ENCODE measurements at regions not wholly inside any gene's neighbourhood (a gene's known extent, or its start where the extent isn't known, plus 50 kb on each side); places are given as distances from the start of the nearest gene placed in this dataset.
"Not testable (repeated sequence)": the region's sequence is repeated elsewhere in the genome, so short reads cannot be mapped to it uniquely, and the experiment has no call there.

DNA sequence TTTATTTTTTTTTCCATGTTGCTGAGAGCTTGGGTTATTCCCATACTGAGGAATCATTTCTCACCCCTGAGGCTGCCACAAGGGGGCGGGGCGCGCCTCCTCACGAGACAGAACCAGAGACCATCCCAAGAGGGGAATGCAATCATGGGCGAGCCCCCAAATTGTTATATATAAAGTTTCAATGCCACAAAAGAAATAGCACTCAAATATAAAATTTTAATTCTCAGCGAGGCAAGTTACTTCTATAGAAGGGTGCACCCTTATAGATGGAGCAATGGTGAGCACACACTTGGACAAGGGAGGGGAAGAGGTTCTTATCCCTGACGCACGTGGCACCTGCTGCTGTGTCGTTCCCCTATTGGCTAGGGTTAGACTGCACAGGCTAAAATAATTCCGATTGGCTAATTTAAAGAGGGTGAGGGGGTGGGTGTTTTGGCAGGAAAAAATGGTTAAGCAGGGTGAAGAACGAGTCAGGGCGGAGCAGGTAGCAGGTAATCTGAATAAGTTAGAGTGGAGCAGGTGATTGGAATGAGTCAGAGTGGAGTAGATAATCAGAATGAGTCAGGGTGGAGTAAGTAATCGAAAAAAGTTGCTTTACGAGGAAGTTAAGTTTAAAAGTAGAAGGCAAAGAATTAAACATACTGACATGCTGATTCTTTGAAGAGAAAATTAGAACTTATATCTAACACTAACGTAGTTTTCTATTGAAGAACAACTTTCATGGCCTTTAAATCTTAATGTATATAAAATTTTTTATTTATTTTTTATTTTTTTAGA lies 177.5 kb downstream of the MTCL1 start:
- POLR2A ChIA-PET (ENCODE audit: unreplicated experiment): no interaction called here
- intact Hi-C loops (cut with micrococcal nuclease): loop anchor here (1.0 to 2.0 kb wide), 4 partner anchors 82 to 229 kb away; no protein-coding TSS in a partner anchor
- BruUV-seq (replicated peaks): no TSS peak

GRCh38 chr18:8883409-8883668 lies 178.0 kb downstream of the MTCL1 start:
- H3K4me1 ChIP-seq (ENCODE audit: insufficient read depth, low read length): peaks cover 15% of the 10 kb centered on the region
- intact Hi-C loops (cut with micrococcal nuclease): loop anchor here (2.0 kb wide), 2 partner anchors 83 to 171 kb away; no protein-coding TSS in a partner anchor
- no peaks in the 10 kb centered on the region for H3K9me2 ChIP-seq (replicated peaks; ENCODE audit: low read length)
- ChIA-PET CTCF (no interaction called here), POLR2A (ENCODE audit: unreplicated experiment) (no interaction called here)
- H3K9ac ChIP-seq (ENCODE audit: low read length): peak overlapping the region; percentile 31
- no peaks in the 10 kb centered on the region for H3F3A ChIP-seq (ENCODE audit: low read length, unreplicated experiment)
- TF ChIP-seq EZH2 (IDR thresholded peaks at IDR 0.05; ENCODE audit: low read length, unreplicated experiment): no peak
- no peaks in the 10 kb centered on the region for H3K9me3 ChIP-seq (ENCODE audit: low read length)
- no TSS peak for BruUV-seq (replicated peaks)
- H3K4me2 ChIP-seq (ENCODE audit: low read length): no peak overlapping the region
- DNase-seq: peak; percentile 51
- H3K27me3 ChIP-seq (ENCODE audit: low read length): no peaks in the 10 kb centered on the region
- H3K36me3 ChIP-seq (ENCODE audit: low read depth, low read length): no peaks in the 10 kb centered on the region
- peak overlapping the region; percentile 88 for H3K27ac ChIP-seq (ENCODE audit: low read length)
- H2AFZ ChIP-seq (ENCODE audit: low read length): no peak overlapping the region
- no peaks in the 10 kb centered on the region for H3K79me2 ChIP-seq (ENCODE audit: low read length)
- ATAC-seq: peak; percentile 42
- H3K4me3 ChIP-seq (ENCODE audit: low read length): no peak overlapping the region
- no peaks in the 10 kb centered on the region for H4K20me1 ChIP-seq (ENCODE audit: low read length)

More for the DNA sequence above, 177.5 kb downstream of the MTCL1 start:
- CTCF ChIA-PET: no interaction called here
- Histone ChIP-seq H3K9me2 (replicated peaks; ENCODE audit: low read length) (no peaks in the 10 kb centered on the region), H3K4me2 (ENCODE audit: low read length) (peak overlapping the region; percentile 35; the same call in 1 of the 2 replicates), H3K4me1 (ENCODE audit: insufficient read depth, low read length) (peaks cover 15% of the 10 kb centered on the region), H3K79me2 (ENCODE audit: low read length) (no peaks in the 10 kb centered on the region), H3F3A (ENCODE audit: low read length, unreplicated experiment) (no peaks in the 10 kb centered on the region), H3K27ac (ENCODE audit: low read length) (peak overlapping the region; percentile 88), H3K27me3 (ENCODE audit: low read length) (no peaks in the 10 kb centered on the region), H3K9ac (ENCODE audit: low read length) (peak overlapping the region; percentile 35), H3K36me3 (ENCODE audit: low read depth, low read length) (no peaks in the 10 kb centered on the region), H3K4me3 (ENCODE audit: low read length) (no peak overlapping the region), H2AFZ (ENCODE audit: low read length) (0 out of 2 replicates have a peak overlapping the region, but pooled peaks have one; percentile 9), H3K9me3 (ENCODE audit: low read length) (no peaks in the 10 kb centered on the region), H4K20me1 (ENCODE audit: low read length) (no peaks in the 10 kb centered on the region)
- DNase-seq (peak; percentile 93), ATAC-seq (peak; percentile 89)
- TF ChIP-seq CTCF (conservative IDR thresholded peaks at IDR 0.05; ENCODE audit: low read depth, low read length): peak; percentile 81
- no peak for TF ChIP-seq EZH2phosphoT487 (IDR thresholded peaks at IDR 0.05; ENCODE audit: borderline replicate concordance, low read length)
- TF ChIP-seq EZH2 (IDR thresholded peaks at IDR 0.05; ENCODE audit: low read length, unreplicated experiment): no peak

GRCh38 chr18:8887877-8888276 lies 182.5 kb downstream of the MTCL1 start:
- not testable (repeated sequence) for H4K20me1 ChIP-seq (ENCODE audit: low read length); BruUV-seq (replicated peaks)

More at GRCh38 chr18:8887877-8888276, 182.5 kb downstream of the MTCL1 start:
- H3K9ac ChIP-seq (ENCODE audit: low read length); H3K79me2 ChIP-seq (ENCODE audit: low read length); H3K36me3 ChIP-seq (ENCODE audit: low read depth, low read length); H3K27me3 ChIP-seq (ENCODE audit: low read length); intact Hi-C loops (cut with micrococcal nuclease); ATAC-seq; CTCF ChIA-PET; H3K4me2 ChIP-seq (ENCODE audit: low read length); H3K9me2 ChIP-seq (replicated peaks; ENCODE audit: low read length); H3K9me3 ChIP-seq (ENCODE audit: low read length); POLR2A ChIA-PET (ENCODE audit: unreplicated experiment); DNase-seq; H3K27ac ChIP-seq (ENCODE audit: low read length); H2AFZ ChIP-seq (ENCODE audit: low read length); H3K4me3 ChIP-seq (ENCODE audit: low read length); H3F3A ChIP-seq (ENCODE audit: low read length, unreplicated experiment): not testable (repeated sequence)
- peaks cover 34% of the 10 kb centered on the region for H3K4me1 ChIP-seq (ENCODE audit: insufficient read depth, low read length)

All from PC-3 (cell line).